ENCODE measurements at regions not wholly inside any gene's neighbourhood (a gene's known extent, or its start where the extent isn't known, plus 50 kb on each side); places are given as distances from the start of the nearest gene placed in this dataset.

DNA sequence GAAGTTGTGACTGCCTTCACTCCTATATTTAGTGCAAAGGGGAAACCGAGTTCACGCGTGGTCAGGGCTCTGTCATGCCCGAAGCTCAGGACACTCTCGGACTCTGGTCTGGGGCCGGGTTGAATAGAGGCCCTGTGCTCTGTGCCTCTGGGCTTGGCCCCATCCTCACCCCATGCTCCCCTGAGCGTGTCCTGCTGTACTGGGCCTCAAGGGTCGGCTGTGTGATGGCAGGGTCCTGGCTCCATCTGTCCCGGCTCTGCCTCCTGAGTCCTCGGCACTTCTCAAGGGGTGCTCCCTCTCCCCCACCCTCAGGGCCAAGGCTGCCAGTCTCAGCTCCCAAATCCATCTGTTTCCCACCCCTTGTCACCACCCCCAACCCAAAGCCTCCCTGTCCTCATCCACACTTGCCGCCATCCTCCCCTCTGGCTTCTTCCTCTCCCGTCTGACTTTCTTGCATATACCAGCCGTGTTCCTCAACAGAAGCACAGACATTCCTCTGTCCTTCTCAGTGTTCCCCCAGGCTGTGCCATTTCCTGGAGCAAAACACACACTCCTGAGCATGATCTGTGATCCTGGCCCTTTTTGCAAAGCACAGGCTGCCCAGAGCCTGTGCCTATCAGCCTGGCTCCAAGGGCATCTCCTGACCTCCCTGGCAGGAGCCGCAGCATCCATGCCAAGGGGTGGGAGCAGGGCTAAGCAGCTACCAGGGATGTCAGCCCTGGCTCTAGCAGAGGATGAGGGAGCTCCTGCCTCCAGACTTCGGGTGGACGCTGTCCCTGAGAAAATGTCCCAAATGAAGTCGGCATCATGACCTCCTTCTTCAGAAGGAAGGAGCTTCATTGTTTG is 64.2 kb upstream of the OTOS start:
- no peaks in the 10 kb centered on the region for H3K9me3 Mint-ChIP-seq
- peaks cover 37% of the 10 kb centered on the region for H3K27me3 Mint-ChIP-seq
- no peaks in the 10 kb centered on the region for H3K4me1 Mint-ChIP-seq
- no peak overlapping the region for H3K4me3 Mint-ChIP-seq
- H3K27ac Mint-ChIP-seq, result no peak overlapping the region
- no peaks in the 10 kb centered on the region for H3K36me3 Mint-ChIP-seq
- ATAC-seq, result no peak

DNA sequence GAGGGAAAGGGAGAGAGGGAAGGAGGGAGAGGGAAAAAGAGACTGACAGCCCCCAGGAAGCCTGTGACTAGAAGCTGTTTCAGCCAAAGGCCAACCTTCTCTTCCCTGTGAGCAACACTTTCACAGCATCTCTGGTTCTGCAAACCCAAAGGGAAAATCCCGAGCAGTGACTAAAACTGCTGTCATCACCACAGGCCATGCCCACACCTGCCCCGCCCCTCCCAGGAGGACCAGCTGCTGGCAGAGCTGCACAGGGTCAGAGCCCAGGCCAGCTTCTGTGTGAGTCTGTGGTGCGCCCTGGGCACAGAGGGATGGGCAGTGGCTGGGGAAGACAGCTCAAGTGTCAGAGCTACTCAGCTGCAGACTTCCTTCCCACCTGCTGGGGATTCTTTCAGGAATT is 64.9 kb upstream of the OTOS start:
- Mint-ChIP-seq H3K36me3 (no peaks in the 10 kb centered on the region), H3K4me1 (no peaks in the 10 kb centered on the region), H3K4me3 (no peak overlapping the region), H3K27me3 (peaks cover 37% of the 10 kb centered on the region), H3K9me3 (no peaks in the 10 kb centered on the region), H3K27ac (no peak overlapping the region)
- peak; percentile 62 for ATAC-seq

DNA sequence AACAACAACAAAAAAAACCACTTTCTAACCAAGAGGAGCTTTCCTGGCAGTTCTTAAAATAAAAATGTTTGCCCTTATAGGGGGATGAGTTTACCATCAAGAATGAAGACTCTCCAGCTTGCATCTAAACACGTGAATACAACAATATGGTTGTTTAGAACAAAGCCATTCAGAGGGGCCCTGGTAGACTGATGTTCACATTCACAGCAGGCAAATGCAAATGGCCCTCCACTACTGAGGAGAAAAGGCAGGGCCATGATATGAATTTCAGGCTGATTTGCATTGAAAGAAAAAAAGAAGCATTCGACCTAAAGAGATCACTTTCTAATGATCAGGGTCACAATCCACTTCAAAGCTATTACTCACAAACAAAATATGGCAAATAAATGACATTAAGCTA is 65.3 kb upstream of the OTOS start:
- H3K27ac Mint-ChIP-seq, result no peak overlapping the region
- no peaks in the 10 kb centered on the region for H3K9me3 Mint-ChIP-seq
- ATAC-seq, result no peak
- no peaks in the 10 kb centered on the region for H3K36me3 Mint-ChIP-seq
- no peak overlapping the region for H3K4me3 Mint-ChIP-seq
- peaks cover 37% of the 10 kb centered on the region for H3K27me3 Mint-ChIP-seq
- H3K4me1 Mint-ChIP-seq, result no peaks in the 10 kb centered on the region

DNA sequence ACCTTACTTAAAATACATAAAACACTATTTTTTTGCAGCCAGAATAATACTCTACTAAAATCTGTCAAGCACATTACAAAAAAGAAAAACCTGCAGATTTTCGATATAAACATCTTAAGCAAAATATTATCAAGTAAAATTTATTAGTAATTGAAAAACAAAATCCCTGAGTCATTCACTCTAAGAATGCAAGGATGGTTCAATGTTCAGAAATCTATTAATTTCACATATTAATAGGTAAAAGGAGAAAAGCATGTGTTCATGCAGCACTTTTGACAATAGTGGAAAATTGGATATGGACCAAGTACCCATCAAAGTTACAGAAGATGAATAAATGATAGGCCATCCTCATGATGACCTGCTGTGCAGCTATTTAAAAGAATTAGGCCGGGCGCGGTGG is 66.2 kb upstream of the OTOS start:
- Mint-ChIP-seq H3K27me3 (peaks cover 29% of the 10 kb centered on the region), H3K4me1 (no peaks in the 10 kb centered on the region), H3K36me3 (no peaks in the 10 kb centered on the region), H3K9me3 (no peaks in the 10 kb centered on the region), H3K4me3 (no peak overlapping the region), H3K27ac (no peak overlapping the region)
- ATAC-seq, result no peak

DNA sequence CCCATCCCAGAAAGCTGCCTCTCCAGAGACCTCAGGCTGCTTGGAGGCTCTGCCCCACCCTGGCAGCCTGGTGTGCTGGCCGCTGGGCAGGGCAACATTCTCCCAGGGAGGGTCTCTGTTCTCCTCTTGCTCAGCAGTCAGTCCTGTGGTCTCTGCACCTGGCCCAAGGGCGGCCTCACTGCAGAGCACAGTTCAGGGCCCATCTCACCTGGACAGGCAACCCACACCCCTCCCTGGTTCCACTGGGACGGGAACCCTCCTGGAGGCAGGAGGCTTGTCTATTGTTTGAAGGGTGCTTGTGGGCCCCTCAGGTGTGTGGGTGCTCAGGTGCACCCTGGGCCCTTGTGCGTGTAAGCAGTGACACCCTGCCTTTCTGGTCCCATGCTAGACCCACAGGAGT is 67.2 kb upstream of the OTOS start:
- Mint-ChIP-seq H3K27me3 (peaks cover 25% of the 10 kb centered on the region), H3K36me3 (no peaks in the 10 kb centered on the region), H3K4me1 (no peaks in the 10 kb centered on the region), H3K27ac (no peak overlapping the region), H3K9me3 (no peaks in the 10 kb centered on the region), H3K4me3 (no peak overlapping the region)
- no peak for ATAC-seq

DNA sequence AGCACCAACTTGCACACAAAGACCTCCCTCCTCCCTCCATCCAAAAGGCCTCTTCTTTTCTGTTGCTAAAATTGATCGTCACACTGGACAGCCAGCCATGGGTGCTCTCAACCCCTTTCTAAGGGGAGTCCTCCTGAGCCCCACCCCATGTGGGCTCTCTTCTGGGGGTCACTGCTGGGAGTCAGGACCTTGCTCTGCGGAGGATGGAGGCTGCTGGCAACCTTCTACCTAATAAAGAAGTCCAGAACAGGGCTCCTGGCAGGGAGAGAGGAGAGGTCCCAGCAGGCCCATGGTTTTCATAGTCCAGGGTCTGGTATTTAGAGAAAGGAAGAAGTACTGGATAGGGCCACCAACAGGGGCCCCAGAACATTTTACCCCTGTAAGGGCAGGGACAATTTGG is 67.6 kb upstream of the OTOS start:
- ATAC-seq, result no peak
- H3K4me3 Mint-ChIP-seq, result no peak overlapping the region
- no peak overlapping the region for H3K27ac Mint-ChIP-seq
- H3K4me1 Mint-ChIP-seq, result no peaks in the 10 kb centered on the region
- H3K9me3 Mint-ChIP-seq, result no peaks in the 10 kb centered on the region
- peaks cover 21% of the 10 kb centered on the region for H3K27me3 Mint-ChIP-seq
- H3K36me3 Mint-ChIP-seq, result no peaks in the 10 kb centered on the region

DNA sequence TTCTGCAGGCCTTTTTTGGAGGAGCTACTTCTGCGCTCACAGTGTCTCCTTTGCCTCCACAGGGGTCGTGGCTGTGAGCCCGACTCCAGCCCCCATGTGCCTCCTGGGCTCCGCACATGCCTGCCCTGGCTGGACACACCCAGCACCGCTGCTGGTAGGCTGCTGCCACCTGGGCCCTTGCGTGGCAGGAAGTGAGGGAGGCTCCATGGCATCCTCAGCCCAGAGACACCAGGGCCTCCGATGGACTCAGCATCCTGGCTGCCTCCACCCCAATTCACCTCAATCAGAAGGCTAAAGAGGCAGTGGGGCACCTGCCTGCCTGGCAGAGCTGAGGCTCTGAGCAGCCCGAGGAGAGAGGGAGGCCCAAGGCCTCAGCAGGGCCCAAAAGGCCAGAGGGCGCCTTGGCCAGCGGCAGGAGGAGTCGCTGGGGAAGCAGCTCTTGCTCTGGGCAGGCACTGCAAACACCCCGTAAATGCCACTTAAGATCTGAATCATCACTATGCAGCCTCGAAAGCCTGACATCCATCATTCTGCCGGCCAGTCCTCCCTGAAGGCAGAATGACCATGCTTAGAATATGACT is 68.3 kb upstream of the OTOS start:
- peaks cover 15% of the 10 kb centered on the region for H3K27me3 Mint-ChIP-seq
- no peaks in the 10 kb centered on the region for H3K4me1 Mint-ChIP-seq
- ATAC-seq, result no peak
- H3K9me3 Mint-ChIP-seq, result no peaks in the 10 kb centered on the region
- no peak overlapping the region for H3K4me3 Mint-ChIP-seq
- H3K27ac Mint-ChIP-seq, result no peak overlapping the region
- no peaks in the 10 kb centered on the region for H3K36me3 Mint-ChIP-seq

DNA sequence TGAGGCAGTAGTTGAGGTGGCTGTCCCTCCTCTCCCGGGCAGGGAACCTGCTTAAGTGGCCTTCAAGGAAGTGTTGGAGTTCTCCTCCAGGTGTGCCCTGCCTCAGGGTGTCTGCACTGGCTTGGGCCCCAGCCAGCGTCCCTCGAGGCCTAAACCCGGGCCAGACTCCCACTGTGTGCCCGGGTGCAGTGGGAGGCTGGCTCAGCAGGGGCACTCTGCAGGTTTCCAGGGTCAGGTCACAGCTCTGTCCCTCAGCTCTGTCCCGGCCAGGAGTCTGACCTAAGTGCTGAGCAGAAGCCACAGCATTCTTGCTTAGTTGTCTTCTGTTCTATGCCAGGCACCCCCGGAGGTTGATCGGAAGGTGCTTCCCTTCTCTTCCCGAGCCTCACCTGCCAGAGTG is 69.0 kb upstream of the OTOS start:
- ATAC-seq, result no peak
- no peak overlapping the region for H3K27ac Mint-ChIP-seq
- H3K27me3 Mint-ChIP-seq, result peaks cover 8% of the 10 kb centered on the region
- no peaks in the 10 kb centered on the region for H3K9me3 Mint-ChIP-seq
- no peaks in the 10 kb centered on the region for H3K4me1 Mint-ChIP-seq
- no peak overlapping the region for H3K4me3 Mint-ChIP-seq
- no peaks in the 10 kb centered on the region for H3K36me3 Mint-ChIP-seq

DNA sequence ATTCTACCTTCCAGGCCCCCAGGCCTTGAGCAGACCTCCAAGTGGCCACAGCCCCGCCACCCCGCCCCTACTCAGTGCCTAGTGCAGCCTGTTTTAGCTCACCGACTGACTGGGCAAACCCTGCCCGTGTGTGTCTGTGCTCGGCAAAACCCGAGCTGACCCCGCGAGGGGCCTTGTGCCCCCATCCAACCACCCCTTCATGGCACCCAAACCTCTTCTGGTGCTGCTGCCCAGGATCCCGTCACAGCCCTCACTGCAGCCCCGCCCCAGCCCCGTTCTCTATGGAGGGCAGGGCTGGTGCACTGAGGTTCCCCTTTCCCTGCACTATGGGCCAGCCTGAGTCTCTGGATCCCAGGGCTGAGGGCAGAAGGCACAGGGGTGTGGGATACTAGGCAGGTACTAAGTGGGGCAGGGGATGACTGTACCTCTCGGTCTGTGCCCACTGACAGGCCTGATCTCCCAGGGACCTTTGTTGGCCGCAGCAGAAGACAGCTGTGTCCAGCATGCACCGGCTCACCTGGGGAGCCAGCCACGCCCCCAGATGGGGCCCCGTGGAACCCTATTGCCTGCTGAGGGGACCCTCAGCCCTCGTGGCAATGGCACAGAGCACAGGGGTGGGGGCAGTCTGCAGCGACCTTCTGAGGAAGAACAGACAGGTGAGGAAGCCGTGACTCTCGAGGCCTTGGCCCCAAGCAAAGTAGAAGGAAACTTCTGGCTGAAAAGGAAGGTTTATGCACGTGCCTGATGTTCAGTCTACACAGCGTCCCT is 69.9 kb upstream of the OTOS start:
- no peak overlapping the region for H3K27ac Mint-ChIP-seq

DNA sequence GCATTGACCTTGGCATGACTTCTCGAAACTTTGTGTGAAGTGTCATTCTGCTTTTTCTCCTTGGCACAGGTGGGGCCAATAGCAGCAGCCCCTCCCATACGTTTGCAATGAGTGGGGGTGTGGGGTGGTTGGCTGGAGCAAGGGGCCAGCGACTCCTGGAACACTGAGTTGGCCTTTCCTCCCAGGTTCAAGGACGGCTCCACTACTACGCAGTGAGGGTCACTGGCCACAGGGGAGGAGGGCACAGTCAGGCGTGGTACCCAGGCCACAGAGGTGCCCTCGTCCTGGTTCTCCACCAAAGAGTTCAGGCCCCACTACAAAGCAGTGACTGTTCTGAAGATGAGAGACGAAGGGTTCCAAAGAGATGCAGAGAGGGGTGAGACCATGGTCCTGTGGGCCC is 70.6 kb upstream of the OTOS start:
- Mint-ChIP-seq H3K27ac (no peak overlapping the region), H3K36me3 (no peaks in the 10 kb centered on the region), H3K4me1 (no peaks in the 10 kb centered on the region), H3K27me3 (no peaks in the 10 kb centered on the region), H3K9me3 (no peaks in the 10 kb centered on the region), H3K4me3 (no peak overlapping the region)
- no peak for ATAC-seq

More for the DNA sequence above, 69.9 kb upstream of the OTOS start:
- H3K36me3 Mint-ChIP-seq, result no peaks in the 10 kb centered on the region
- H3K27me3 Mint-ChIP-seq, result no peaks in the 10 kb centered on the region
- no peak for ATAC-seq
- no peaks in the 10 kb centered on the region for H3K9me3 Mint-ChIP-seq
- H3K4me1 Mint-ChIP-seq, result no peaks in the 10 kb centered on the region
- no peak overlapping the region for H3K4me3 Mint-ChIP-seq

DNA sequence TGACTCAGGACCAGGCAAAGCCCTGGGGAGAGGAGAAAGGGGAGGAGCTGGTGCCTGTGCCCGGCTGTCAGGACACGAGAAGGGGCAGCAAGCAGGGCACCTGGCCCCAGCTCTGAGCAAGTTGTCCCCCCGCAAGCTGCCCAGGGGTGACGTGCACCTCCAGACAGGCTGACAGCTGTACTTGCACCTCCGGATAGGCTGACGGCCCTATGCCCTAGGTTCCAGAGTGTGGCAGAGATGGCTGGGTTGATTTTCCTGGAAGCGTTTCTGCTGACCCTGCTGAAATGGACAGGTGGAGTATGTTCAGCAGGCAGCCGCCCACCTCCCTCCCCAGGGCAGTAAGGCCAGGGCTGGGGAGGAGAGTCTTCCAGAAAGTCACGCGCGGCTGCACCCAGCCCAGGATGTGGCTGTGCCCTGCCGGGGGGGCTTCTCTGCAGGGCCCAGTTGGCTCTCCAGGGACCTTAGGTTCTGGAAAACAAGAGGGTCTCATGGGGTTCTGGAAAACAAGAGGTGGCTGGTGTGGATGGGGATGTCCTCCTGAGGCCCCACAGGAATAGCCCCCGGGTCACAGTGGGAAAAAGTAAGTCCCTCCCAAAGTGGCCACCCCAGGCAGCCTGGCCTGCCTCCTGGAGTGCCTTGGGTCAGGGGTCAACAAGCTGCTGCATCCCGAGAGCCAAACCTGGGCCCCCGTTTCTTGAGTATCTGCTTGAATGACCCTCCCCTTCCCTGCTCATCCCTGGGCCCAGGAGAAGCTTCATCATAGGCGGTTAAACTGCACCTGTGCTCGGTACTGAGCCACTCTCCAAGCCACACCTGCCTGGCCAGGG is 71.4 kb upstream of the OTOS start:
- Mint-ChIP-seq H3K27ac (no peak overlapping the region), H3K9me3 (no peaks in the 10 kb centered on the region), H3K4me1 (no peaks in the 10 kb centered on the region), H3K4me3 (no peak overlapping the region), H3K27me3 (no peaks in the 10 kb centered on the region), H3K36me3 (no peaks in the 10 kb centered on the region)
- ATAC-seq, result no peak

DNA sequence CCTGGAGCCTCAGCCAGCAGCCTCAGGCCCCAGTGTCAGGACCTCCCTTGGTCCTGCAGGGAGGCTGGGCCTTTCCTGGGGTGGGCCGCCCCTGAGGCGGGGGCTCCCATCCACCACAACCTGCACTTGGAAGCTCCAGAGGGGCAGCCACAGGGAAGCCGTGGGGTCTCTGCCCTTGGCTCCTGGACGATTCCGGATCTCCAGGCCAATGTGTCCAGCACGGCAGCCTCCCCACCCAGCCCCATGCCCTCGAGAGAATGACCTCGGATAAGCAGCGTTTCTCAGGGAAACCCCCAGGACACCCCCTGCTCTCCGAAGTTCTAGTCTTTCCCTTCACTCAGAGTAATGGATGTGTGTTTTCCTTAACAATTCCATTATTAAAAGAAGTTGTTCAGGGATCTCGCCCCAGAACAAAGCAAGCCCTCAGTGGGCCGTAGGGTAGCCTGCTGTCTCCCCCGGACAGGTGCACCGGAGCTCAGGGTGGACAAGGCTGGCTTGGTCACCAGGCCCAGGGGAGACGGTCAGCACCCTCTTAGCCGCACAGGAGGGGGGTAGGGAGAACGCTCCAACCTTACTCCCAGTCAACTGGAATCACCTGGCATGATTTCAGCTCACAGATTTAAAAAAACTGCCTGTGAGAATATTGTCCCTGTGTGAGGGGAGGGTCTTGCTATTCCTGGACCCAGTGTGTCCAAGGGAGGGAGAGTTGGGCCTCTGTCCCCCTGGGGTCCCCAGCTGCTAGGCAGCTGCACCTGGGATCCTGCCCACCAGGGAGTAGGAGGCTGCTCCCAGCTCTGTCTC is 72.2 kb upstream of the OTOS start:
- no peak overlapping the region for H3K27ac Mint-ChIP-seq
- ATAC-seq, result no peak

DNA sequence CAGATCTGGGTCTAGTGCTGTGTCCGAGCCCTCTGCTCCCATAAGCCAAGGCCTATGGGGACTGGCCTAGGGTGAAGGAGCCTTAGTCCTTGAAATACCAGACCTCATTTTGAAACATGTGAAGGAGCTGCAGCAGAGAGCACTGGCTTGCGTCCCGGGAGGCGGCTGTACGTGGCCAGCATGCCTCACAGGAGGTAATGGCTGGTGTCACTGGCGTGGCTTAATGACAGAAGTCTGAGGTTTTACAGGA is 72.7 kb upstream of the OTOS start:
- ATAC-seq, result no peak
- no peaks in the 10 kb centered on the region for H3K36me3 Mint-ChIP-seq
- H3K27ac Mint-ChIP-seq, result no peak overlapping the region
- no peaks in the 10 kb centered on the region for H3K4me1 Mint-ChIP-seq
- no peaks in the 10 kb centered on the region for H3K9me3 Mint-ChIP-seq
- no peaks in the 10 kb centered on the region for H3K27me3 Mint-ChIP-seq
- no peak overlapping the region for H3K4me3 Mint-ChIP-seq

More for the DNA sequence above, 72.2 kb upstream of the OTOS start:
- H3K4me3 Mint-ChIP-seq, result no peak overlapping the region
- no peaks in the 10 kb centered on the region for H3K36me3 Mint-ChIP-seq
- H3K4me1 Mint-ChIP-seq, result no peaks in the 10 kb centered on the region
- no peaks in the 10 kb centered on the region for H3K9me3 Mint-ChIP-seq
- no peaks in the 10 kb centered on the region for H3K27me3 Mint-ChIP-seq

DNA sequence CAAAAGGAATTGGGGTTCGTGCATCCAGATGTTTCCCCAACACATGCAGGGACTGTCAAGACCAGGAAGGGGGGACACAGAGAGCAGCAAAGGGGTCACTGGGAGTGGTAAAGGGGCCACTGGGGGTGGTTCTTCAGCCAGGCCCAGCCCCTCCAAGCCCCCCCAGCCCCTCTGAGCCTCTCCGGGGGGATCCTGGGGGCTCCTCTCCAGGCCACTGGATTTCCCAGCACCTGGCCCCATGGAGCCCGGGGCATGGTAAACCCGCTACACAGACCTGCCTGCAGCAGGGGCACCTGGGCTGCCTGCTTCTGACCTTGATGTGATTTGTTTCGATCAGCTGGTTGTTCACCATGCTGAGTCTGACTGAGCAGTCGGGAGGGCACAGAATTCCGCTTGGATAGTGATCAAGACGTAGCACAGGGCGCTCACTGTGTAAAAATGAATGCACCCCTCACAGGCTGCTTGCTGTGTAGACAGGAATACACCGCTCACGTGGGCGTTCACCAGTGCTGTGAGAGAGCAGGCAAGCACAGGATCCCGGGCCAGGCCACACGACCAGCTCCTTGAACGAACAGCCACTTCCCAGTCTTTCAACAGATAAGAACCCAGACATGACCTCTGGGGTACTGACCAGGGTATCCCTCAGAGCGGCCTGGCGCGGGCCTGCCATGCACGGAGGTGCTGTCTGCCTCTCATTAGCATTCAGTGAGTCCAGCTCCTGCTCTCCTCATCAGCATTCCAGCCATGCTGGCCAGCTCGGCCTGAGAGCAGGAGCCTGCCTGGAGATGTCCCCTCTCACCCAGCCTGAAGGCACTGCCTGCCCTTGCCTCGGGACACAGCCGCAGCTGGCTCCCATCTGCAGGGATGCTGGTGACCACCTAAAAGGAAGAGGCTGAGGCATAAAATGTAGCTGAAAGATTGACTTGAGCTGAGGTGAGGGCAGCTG is 73.3 kb upstream of the OTOS start:
- ATAC-seq, result no peak
- Mint-ChIP-seq H3K4me1 (no peaks in the 10 kb centered on the region), H3K36me3 (no peaks in the 10 kb centered on the region), H3K9me3 (no peaks in the 10 kb centered on the region), H3K27ac (no peak overlapping the region), H3K4me3 (no peak overlapping the region), H3K27me3 (no peaks in the 10 kb centered on the region)

Measured in stimulated activated memory B cell treated with anti-CD40 and anti-IgM and Interleukin-4, amounts not matched to agents 10 μg/mL and 1 μg/mL and 100 μg/mL, for 72 hours (primary cell).